VCaP (cell line): ENCODE measurements at regions not wholly inside any gene's neighbourhood (a gene's known extent, or its start where the extent isn't known, plus 50 kb on each side); places are given as distances from the start of the nearest gene placed in this dataset.

Source experiments
- H3K27ac ChIP-seq: fragments of 450-650 bp; 2 replicates; pipeline ENCODE4 v1.5.1; 2017
- CTCF ChIP-seq: fragments of 450-650 bp; conservative IDR thresholded peaks from 2 replicates; pipeline ENCODE4 v1.5.1; 2017; ENCODE audit warnings: mild to moderate bottlenecking, moderate library complexity

GRCh38 chr18:2409906-2410305 lies 161.4 kb downstream of the METTL4 start:
- no peak for TF ChIP-seq CTCF
- no peak overlapping the region for H3K27ac ChIP-seq

GRCh38 chr18:2410688-2411087 lies 160.6 kb downstream of the METTL4 start:
- no peak overlapping the region for H3K27ac ChIP-seq
- no peak for TF ChIP-seq CTCF

DNA sequence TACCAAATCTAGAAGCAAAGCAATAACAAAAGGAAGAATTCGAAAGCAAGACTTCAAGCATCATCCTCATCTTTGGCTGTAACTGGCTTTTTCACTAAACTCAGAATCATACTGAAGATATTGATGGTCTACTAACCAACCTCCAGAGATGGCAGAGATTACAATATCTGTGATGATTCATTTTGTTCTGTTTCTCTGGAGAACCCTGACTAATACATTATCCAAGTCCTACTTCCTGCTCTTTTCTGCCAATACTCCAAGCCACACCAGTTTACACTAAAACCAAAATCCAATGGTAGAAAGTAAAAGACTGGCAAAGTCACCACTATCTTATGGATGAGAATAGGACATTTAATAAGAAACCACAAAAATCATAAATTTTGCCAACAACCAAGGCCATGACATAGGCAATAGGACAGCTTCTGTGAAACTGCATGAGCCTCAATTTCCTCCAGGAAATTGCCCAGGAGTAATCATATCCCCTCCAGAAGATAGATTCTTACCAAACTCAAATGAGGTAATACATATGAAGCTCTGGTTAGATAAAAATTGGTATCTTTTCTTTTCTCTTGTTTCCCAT lies 159.8 kb downstream of the METTL4 start:
- no peak for TF ChIP-seq CTCF
- H3K27ac ChIP-seq: no peak overlapping the region

DNA sequence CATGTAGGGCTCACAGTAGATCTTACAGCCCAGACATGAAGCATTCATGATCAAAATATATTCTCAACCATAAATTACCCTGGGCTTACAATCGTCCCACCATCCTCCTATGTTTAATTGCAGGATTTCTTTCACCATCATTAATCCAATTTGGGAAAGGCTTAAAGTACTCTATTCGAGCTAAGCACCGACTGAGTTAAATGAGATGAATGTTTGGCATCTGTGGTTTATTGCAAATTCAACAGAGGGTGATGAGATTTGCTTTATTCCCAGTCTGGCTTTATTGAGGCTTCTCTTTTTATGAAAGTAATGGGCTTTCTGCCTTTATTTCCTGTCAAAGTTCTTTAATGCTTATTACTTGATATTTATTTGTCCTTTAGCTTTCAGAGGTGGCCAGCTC lies 159.0 kb downstream of the METTL4 start:
- no peak for TF ChIP-seq CTCF
- H3K27ac ChIP-seq: no peak overlapping the region

DNA sequence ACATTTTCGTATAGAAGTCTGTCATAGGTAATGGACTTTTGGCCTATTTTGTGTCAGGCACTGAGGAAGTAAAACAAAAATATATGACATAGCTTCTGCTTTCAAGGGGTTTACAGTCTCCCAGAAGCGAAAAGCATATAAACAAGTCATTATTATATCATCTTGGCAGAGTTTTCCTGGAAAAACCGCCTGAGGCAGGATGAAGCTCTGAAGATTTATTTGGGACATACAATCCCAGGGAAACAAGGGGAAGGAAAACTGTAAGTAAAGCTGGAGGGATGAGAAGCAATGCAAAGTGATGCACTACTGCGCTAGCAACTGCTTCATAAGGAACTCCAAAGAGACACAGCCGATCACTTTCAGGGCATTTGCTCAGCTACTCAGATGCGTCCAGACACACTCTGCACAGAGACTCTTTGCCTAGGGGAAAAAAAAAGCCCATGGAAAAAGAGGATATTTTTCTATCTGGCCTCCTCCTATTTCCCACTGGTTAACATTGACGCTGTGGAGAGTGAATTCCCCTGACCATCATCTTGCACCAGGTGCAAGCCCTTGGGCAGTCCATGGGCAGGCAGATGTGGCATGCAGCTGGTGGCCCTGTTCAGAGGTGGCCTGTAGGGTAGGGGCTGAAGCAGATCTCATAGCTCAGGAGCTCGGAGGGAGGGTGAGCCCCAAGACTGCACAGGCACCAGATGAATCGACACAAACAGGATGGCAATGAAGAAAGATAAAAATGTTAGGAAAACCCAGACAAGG lies 158.1 kb downstream of the METTL4 start:
- TF ChIP-seq CTCF: no peak
- H3K27ac ChIP-seq: no peak overlapping the region

DNA sequence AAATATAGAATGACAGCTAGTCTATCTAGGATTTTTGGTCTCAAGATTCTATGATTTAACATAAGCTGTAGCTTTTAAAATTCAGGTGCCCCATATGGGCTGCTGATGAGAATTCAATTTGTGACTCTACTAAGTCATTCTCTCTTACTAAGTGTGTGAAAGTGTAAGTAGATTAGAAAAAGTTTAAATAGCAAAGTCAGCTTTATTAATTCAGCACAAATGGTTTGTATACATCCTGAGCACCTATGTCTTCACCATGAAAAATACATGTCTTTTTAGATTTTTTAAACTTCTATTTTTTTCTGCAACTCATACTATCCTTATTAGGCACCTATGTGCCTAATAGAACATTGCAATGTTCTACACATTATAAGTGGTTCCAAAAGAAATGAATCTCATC lies 157.1 kb downstream of the METTL4 start:
- TF ChIP-seq CTCF: no peak
- H3K27ac ChIP-seq: no peak overlapping the region

DNA sequence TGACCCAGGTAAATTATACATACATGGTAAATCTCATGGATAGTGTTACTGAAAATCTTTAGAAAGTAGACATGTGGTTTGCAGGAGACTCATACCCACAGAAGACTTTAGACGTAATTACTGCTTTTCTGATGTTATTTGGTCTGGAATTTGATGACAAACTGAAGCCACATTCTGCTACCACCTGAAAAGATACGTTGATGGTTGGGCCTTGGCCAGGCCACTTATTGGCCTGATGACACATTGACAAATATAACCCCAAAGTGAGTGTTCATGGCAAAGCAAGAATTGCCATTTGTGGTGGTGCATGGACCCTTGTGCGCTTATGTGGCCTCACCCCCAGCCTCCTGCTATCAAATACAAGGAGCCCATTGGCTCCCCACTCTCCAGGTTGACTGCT lies 155.6 kb downstream of the METTL4 start:
- H3K27ac ChIP-seq: no peak overlapping the region
- TF ChIP-seq CTCF: no peak
